ENCODE measurements at regions not wholly inside any gene's neighbourhood (a gene's known extent, or its start where the extent isn't known, plus 50 kb on each side); places are given as distances from the start of the nearest gene placed in this dataset.

- TF ChIP-seq, protein P1, sequence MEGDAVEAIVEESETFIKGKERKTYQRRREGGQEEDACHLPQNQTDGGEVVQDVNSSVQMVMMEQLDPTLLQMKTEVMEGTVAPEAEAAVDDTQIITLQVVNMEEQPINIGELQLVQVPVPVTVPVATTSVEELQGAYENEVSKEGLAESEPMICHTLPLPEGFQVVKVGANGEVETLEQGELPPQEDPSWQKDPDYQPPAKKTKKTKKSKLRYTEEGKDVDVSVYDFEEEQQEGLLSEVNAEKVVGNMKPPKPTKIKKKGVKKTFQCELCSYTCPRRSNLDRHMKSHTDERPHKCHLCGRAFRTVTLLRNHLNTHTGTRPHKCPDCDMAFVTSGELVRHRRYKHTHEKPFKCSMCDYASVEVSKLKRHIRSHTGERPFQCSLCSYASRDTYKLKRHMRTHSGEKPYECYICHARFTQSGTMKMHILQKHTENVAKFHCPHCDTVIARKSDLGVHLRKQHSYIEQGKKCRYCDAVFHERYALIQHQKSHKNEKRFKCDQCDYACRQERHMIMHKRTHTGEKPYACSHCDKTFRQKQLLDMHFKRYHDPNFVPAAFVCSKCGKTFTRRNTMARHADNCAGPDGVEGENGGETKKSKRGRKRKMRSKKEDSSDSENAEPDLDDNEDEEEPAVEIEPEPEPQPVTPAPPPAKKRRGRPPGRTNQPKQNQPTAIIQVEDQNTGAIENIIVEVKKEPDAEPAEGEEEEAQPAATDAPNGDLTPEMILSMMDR (IDR thresholded peaks at IDR 0.05; ENCODE audit: poor library complexity) = no peak
- TF ChIP-seq EZH2 (IDR thresholded peaks at IDR 0.05; ENCODE audit: borderline replicate concordance) = no peak
Observed at GRCh38 chr7:41617987-41618386, 84.9 kb downstream of the INHBA start.
